Keratinocyte (primary cell): ENCODE measurements at regions not wholly inside any gene's neighbourhood (a gene's known extent, or its start where the extent isn't known, plus 50 kb on each side); places are given as distances from the start of the nearest gene placed in this dataset.

Experiments
- DNase-seq: peaks from one replicate; pipeline ENCODE4 v3.0.0-alpha.2; 2011; ENCODE audit warnings: low read depth, missing footprints, low spot score
- FAIRE-seq: peaks from 2 replicates; lab custom pipeline; 2011; peaks lifted over from hg19 to GRCh38; lab: Jason Lieb, UNC
- H2AFZ ChIP-seq: 2 replicates; pipeline ENCODE4 v1.6.0; 2012; ENCODE audit warnings: low read length, control low read depth, inconsistent platforms; ENCODE audit not compliant: control insufficient read depth
- H3K27ac ChIP-seq: 2 replicates; pipeline ENCODE4 v1.5.1; 2011; ENCODE audit warnings: low read length; ENCODE audit not compliant: control insufficient read depth, insufficient read depth
- H3K27me3 ChIP-seq: 3 replicates; pipeline ENCODE4 v1.6.0; 2011; ENCODE audit warnings: low read length; ENCODE audit not compliant: control insufficient read depth, insufficient read depth; ENCODE audit errors: extremely low read depth
- H3K36me3 ChIP-seq, 2 experiments: 2 replicates in 1 of 2; 3 replicates in 1 of 2; pipeline ENCODE4 v1.5.1; 2011; ENCODE audit warnings: low read length in 2 of 2, mild to moderate bottlenecking in 1 of 2; ENCODE audit not compliant: control insufficient read depth in 2 of 2, insufficient read depth in 2 of 2; ENCODE audit errors: extremely low read depth in 1 of 2
- H3K4me1 ChIP-seq: 3 replicates; pipeline ENCODE4 v1.5.1; 2011; ENCODE audit warnings: low read length; ENCODE audit not compliant: control insufficient read depth, insufficient read depth; ENCODE audit errors: extremely low read depth
- H3K4me2 ChIP-seq: 3 replicates; pipeline ENCODE4 v1.6.0; 2011; ENCODE audit warnings: low read depth, low read length; ENCODE audit not compliant: control insufficient read depth, insufficient read depth; ENCODE audit errors: extremely low read depth
- H3K4me3 ChIP-seq, 3 experiments: fragments of 200-600 bp in 1 of 3; sonication (generic) in 1 of 3; 2 replicates in 2 of 3; 3 replicates in 1 of 3; pipeline ENCODE4 v1.5.1; 2011 to 2016; ENCODE audit warnings: low read length in 3 of 3, mild to moderate bottlenecking in 3 of 3, control low read depth in 2 of 3, inconsistent platforms in 1 of 3, low read depth in 1 of 3, mixed read lengths in 1 of 3, mixed run types in 1 of 3, moderate library complexity in 1 of 3; ENCODE audit not compliant: control insufficient read depth in 2 of 3, insufficient read depth in 2 of 3; ENCODE audit errors: extremely low read depth in 1 of 3
- H3K79me2 ChIP-seq: 2 replicates; pipeline ENCODE4 v1.6.0; 2012; ENCODE audit warnings: low read length; ENCODE audit not compliant: control insufficient read depth, insufficient read depth
- H3K9ac ChIP-seq: 3 replicates; pipeline ENCODE4 v1.6.0; 2011; ENCODE audit warnings: low read length; ENCODE audit not compliant: control insufficient read depth, insufficient read depth; ENCODE audit errors: extremely low read depth
- H3K9me1 ChIP-seq: 3 replicates; pipeline ENCODE4 v1.6.0; 2011; ENCODE audit warnings: low read length; ENCODE audit not compliant: control insufficient read depth, insufficient read depth; ENCODE audit errors: extremely low read depth
- H3K9me3 ChIP-seq: 2 replicates; pipeline ENCODE4 v1.5.1; 2012; ENCODE audit warnings: low read depth, low read length; ENCODE audit not compliant: control insufficient read depth
- H4K20me1 ChIP-seq: 3 replicates; pipeline ENCODE4 v1.6.0; 2011; ENCODE audit warnings: low read length; ENCODE audit not compliant: control insufficient read depth, insufficient read depth; ENCODE audit errors: extremely low read depth
- EZH2 ChIP-seq: IDR thresholded peaks from one replicate; pipeline ENCODE4 v1.6.1; 2012; ENCODE audit warnings: inconsistent platforms, mild to moderate bottlenecking, low read length, moderate library complexity
- dilution Hi-C: fragments of 300-500 bp; cut with MboI; formaldehyde crosslinking; loops from one replicate; pipeline ENCODE4 v1.7.0; 2020; ENCODE audit warnings: low sequenced_read_pairs; ENCODE audit not compliant: extremely low pct_ligation_motif_present
- TF ChIP-seq, protein P1 (sequence below), 3 experiments: IDR thresholded peaks in 1 of 3; conservative IDR thresholded peaks in 1 of 3; optimal IDR thresholded peaks in 1 of 3; 2 replicates in 2 of 3; 3 replicates in 1 of 3; pipeline versions ENCODE3 to v1.5.1; 2011; ENCODE audit warnings: low read length in 3 of 3, mild to moderate bottlenecking in 3 of 3, moderate library complexity in 2 of 3, control low read depth in 1 of 3, inconsistent platforms in 1 of 3; ENCODE audit not compliant: insufficient read depth in 2 of 3; ENCODE audit errors: extremely low read depth in 1 of 3

DNA sequence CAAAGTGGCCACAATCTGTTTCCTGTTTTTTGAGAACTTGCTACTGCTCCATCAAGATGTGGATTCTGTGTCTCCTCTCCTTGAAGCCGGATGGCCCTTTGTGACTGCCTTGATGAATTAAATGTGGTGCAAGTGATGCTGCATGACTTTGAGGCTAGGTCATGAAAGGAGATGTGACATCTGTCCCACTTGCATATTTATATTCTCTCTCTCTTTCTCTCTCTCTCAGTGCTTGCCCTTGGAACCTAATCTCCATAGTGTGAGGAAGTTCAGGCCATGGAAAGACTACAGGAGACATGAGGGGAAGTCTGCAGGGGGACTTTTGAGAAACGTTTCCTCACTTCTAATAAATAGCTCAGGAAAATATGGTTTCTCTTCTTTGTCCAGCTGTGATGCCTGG lies 50.0 kb upstream of the ADPGK start:
- no peaks in the 10 kb centered on the region for H3K79me2 ChIP-seq
- H3K36me3 ChIP-seq: no peaks in the 10 kb centered on the region
- H3K4me3 ChIP-seq: no peak overlapping the region
- H3K27ac ChIP-seq: no peak overlapping the region
- dilution Hi-C loops: no loop called here
- H4K20me1 ChIP-seq: no peaks in the 10 kb centered on the region
- H3K27me3 ChIP-seq: peaks cover 12% of the 10 kb centered on the region
- DNase-seq (no peak), FAIRE-seq (no peak)
- H2AFZ ChIP-seq: no peak overlapping the region
- H3K4me2 ChIP-seq: no peak overlapping the region
- TF ChIP-seq EZH2: no peak
- TF ChIP-seq, protein P1, sequence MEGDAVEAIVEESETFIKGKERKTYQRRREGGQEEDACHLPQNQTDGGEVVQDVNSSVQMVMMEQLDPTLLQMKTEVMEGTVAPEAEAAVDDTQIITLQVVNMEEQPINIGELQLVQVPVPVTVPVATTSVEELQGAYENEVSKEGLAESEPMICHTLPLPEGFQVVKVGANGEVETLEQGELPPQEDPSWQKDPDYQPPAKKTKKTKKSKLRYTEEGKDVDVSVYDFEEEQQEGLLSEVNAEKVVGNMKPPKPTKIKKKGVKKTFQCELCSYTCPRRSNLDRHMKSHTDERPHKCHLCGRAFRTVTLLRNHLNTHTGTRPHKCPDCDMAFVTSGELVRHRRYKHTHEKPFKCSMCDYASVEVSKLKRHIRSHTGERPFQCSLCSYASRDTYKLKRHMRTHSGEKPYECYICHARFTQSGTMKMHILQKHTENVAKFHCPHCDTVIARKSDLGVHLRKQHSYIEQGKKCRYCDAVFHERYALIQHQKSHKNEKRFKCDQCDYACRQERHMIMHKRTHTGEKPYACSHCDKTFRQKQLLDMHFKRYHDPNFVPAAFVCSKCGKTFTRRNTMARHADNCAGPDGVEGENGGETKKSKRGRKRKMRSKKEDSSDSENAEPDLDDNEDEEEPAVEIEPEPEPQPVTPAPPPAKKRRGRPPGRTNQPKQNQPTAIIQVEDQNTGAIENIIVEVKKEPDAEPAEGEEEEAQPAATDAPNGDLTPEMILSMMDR (optimal IDR thresholded peaks at IDR 0.05 in 1 of 3, IDR thresholded peaks at IDR 0.05 in 1 of 3, conservative IDR thresholded peaks at IDR 0.05 in 1 of 3; ENCODE audit: extremely low read depth in 1 of 3, insufficient read depth in 2 of 3, low read length in 3 of 3): no peak
- H3K9ac ChIP-seq: no peak overlapping the region
- H3K9me1 ChIP-seq: no peaks in the 10 kb centered on the region
- no peaks in the 10 kb centered on the region for H3K4me1 ChIP-seq
- H3K9me3 ChIP-seq: no peaks in the 10 kb centered on the region
